C1 segment of cervical spinal cord (tissue), 14 donors: ENCODE measurements at regions not wholly inside any gene's neighbourhood (a gene's known extent, or its start where the extent isn't known, plus 50 kb on each side); places are given as distances from the start of the nearest gene placed in this dataset.

Source experiments
- DNase-seq, 14 donors: peaks; one replicate each; lab custom pipeline; 2025; lab: John Stamatoyannopoulos, UW

GRCh38 chr3:31449318-31449717 lies 83.4 kb upstream of the STT3B start:
- DNase-seq = no peak

GRCh38 chr3:31450345-31450744 lies 82.4 kb upstream of the STT3B start:
- DNase-seq = no peak

- no peak for DNase-seq
These were observed 80.1 kb upstream of the STT3B start for GRCh38 chr3:31452495-31453106.

- no peak for DNase-seq
These were observed 79.3 kb upstream of the STT3B start for GRCh38 chr3:31453430-31453829.

GRCh38 chr3:31455524-31455923 lies 77.2 kb upstream of the STT3B start:
- DNase-seq = no peak

GRCh38 chr3:31456373-31456772 lies 76.4 kb upstream of the STT3B start:
- DNase-seq = no peak

DNA sequence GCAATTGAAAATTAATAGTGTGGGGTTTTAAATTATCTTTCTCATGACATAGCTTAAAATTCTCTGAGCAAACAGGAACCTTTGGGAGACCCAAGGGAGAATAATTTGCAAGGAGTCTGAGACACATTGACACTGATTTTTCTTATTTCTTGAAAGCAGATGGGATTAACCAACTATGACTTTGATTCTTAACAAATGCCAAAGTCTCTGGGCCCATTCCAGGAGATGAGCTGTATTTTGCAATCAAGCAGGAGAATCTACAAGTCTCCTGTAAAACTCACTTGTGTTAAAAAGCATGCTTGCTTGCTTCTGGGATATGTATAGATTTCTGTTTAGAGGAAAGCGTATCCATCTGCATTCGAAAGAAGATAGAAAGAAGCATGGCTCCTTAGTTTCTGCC lies 71.3 kb upstream of the STT3B start:
- no peak for DNase-seq

- DNase-seq = no peak
These were observed 70.6 kb upstream of the STT3B start for GRCh38 chr3:31462050-31462569.

- DNase-seq = no peak
These were observed 66.7 kb upstream of the STT3B start for GRCh38 chr3:31465999-31466398.

GRCh38 chr3:31466866-31467265 lies 65.9 kb upstream of the STT3B start:
- DNase-seq = no peak

GRCh38 chr3:31468433-31468832 lies 64.3 kb upstream of the STT3B start:
- DNase-seq = no peak

DNA sequence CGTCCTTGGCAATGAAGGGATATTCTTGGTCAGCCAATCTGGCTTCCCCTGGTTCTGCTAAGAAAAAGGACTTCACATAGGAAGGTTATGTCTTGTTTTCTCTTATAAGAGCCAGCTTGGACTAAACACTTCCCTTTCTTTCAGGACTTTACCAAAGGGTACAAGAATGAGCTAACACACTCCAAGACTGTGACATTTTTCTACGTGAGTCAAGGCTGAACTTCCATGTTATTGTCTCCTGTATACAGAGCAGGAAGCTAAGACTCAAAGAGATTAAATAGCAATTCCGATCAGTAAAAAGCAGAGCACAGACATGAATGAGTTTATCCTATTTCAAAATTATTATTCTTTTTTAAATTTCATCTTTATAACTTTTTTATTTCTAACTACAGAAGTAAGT lies 63.3 kb upstream of the STT3B start:
- no peak for DNase-seq

GRCh38 chr3:31472479-31473390 lies 60.0 kb upstream of the STT3B start:
- DNase-seq = no peak

GRCh38 chr3:31476209-31476608 lies 56.5 kb upstream of the STT3B start:
- DNase-seq = no peak

DNA sequence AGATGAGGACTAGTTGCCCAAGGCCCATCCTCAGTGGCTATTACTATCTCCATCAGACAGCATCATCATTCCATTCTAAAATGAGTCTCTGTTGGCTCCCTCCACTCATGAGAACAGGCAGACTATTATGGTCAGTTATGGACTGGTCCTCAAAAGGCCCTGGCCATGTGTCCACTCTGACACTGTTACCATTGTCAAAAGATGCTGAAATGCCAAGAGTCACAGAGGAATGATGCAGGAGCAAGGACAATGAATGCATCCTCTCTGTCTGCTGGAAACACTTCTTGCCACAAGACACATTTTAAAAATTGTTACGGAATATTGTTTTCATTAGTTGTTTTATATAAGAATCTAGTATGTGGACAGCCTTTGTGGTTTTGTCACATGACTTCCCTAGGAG lies 53.3 kb upstream of the STT3B start:
- peak in 1 of 14 donors; percentile 3 for DNase-seq

GRCh38 chr3:31481697-31482096 lies 51.0 kb upstream of the STT3B start:
- no peak for DNase-seq

- no peak for DNase-seq
These were observed 50.1 kb upstream of the STT3B start for GRCh38 chr3:31482493-31483200.
